ENCODE measurements at regions not wholly inside any gene's neighbourhood (a gene's known extent, or its start where the extent isn't known, plus 50 kb on each side); places are given as distances from the start of the nearest gene placed in this dataset.
"Not testable (repeated sequence)": the region's sequence is repeated elsewhere in the genome, so short reads cannot be mapped to it uniquely, and the experiment has no call there.

DNA sequence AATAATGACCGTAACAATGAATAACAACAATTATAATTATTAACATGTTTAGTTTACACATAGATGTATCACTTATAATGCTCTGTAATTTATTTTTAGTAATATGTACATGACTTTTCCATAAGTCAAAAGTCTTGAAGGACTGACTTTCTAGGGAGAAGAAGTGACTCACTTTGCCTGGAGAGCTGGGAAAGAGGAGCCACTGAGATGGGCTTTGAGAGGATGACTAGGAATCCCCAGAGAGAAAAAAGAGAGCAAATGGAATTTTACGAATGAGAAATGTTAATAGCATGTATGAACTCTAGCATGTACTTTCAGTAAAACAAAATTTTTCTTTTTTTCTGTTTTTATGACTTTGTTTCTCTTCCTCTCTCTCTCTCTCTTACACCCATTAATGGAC lies 67.8 kb upstream of the RALY start:
- ATAC-seq (ENCODE audit: low FRiP score), result no peak
- no peak for DNase-seq (ENCODE audit: low spot score)
- TF ChIP-seq, protein P1, sequence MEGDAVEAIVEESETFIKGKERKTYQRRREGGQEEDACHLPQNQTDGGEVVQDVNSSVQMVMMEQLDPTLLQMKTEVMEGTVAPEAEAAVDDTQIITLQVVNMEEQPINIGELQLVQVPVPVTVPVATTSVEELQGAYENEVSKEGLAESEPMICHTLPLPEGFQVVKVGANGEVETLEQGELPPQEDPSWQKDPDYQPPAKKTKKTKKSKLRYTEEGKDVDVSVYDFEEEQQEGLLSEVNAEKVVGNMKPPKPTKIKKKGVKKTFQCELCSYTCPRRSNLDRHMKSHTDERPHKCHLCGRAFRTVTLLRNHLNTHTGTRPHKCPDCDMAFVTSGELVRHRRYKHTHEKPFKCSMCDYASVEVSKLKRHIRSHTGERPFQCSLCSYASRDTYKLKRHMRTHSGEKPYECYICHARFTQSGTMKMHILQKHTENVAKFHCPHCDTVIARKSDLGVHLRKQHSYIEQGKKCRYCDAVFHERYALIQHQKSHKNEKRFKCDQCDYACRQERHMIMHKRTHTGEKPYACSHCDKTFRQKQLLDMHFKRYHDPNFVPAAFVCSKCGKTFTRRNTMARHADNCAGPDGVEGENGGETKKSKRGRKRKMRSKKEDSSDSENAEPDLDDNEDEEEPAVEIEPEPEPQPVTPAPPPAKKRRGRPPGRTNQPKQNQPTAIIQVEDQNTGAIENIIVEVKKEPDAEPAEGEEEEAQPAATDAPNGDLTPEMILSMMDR (IDR thresholded peaks at IDR 0.05), result no peak

DNA sequence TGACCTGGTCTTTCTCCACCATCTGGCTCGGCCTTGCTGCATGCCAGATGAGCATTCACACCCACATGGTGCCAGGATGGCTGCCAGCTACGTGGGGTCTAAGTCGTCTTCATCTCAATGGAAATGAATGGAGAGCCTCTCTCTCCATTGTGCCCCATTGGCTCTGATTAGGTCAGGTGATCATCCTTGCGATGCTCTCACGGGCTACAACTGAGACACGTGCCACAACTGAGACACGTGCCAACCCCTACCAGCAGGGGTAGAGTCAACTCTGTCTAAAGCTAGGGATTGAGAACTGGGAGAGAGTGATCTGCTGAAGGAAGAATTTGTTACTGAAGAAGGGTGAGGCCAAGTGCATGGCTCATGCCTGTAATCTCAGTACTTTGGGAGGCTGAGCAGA lies 67.3 kb upstream of the RALY start:
- ATAC-seq (ENCODE audit: low FRiP score) (no peak), DNase-seq (ENCODE audit: low spot score) (no peak)
- TF ChIP-seq, protein P1 (IDR thresholded peaks at IDR 0.05), result no peak

DNA sequence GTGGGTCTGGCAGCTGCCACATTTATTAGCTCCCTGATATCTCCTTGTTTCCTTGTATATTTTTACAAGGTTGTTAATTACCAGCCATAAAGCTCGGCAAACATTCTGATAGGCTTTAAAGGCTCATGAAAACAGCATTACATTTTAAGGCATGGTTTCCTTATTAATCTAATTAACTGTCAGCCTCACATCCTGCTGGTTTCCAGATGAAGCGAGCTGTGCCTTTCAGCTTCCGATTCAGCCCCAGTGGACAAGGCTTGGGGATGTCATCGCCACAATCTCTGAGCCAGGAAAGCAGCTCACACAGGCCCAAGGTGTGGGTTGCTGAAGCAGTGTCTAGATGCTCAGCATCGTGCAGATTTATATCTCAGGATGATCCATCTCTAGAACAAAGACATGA lies 66.0 kb upstream of the RALY start:
- DNase-seq (ENCODE audit: low spot score), result no peak
- TF ChIP-seq, protein P1 (IDR thresholded peaks at IDR 0.05), result no peak
- no peak for ATAC-seq (ENCODE audit: low FRiP score)

DNA sequence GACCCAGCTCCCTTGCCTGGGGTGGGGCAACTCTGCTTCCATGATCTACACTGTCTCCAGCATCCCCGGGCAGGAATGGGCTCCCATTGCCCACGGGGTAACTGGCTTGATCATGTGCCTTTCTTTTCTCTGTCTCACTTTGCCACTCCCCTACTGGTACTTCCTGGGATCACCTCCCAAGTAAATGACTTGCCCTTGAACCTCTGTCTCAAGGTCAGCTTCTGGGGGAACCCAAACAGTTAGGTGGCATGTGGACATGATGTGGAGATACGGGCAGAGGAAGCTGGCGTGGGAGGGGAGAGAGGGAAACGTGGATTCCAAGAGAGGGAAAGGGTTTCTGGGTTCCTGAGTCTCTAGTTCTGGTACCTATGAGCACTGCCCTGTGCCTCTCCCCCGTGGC lies 63.8 kb upstream of the RALY start:
- DNase-seq (ENCODE audit: low spot score) (no peak), ATAC-seq (ENCODE audit: low FRiP score) (no peak)
- TF ChIP-seq, protein P1 (IDR thresholded peaks at IDR 0.05), result no peak

DNA sequence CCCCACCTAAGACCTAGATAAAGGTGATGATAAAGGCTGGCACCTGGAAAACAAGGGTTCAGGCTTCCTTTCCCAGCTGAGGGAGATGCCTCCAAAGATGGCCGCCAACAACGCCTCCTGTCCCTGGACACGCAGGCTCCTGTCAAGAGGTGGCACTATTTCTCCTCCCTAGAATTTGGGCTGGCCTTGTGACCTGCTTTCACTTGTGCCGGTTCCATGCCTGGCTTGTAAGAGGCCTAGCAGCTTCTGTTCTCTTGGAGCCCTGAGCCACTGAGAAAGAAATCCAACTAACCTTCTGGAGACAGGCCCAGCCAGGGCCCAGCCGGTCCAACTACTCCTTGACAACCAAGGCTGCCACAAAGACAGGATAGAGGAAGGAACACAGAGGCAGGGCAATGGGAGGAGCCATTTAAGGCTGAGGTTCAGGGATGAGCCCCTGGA lies 60.2 kb upstream of the RALY start:
- DNase-seq (ENCODE audit: low spot score) (no peak), ATAC-seq (ENCODE audit: low FRiP score) (peak; percentile 37)
- TF ChIP-seq, protein P1 (IDR thresholded peaks at IDR 0.05), result no peak

DNA sequence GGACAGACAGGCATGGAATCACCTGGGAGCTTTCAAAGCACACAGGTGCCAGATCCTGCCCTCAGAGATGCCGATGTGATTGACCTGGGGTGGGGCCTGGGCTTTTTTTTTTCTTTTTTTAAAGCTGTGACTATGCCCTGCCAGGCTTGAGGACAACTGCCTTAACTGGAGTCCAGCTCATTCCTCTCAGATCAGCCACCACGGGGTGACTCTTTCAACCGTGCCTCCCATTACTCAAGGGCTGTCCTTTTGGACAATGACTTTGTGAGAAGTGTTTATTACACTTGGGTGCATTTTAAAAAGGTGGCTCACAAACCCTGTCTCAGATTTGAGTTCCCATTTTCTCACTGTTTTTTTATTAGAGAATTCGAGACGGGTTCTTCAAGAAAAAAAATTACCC lies 57.1 kb upstream of the RALY start:
- DNase-seq (ENCODE audit: low spot score) (no peak), ATAC-seq (ENCODE audit: low FRiP score) (no peak)
- TF ChIP-seq, protein P1 (IDR thresholded peaks at IDR 0.05), result no peak

DNA sequence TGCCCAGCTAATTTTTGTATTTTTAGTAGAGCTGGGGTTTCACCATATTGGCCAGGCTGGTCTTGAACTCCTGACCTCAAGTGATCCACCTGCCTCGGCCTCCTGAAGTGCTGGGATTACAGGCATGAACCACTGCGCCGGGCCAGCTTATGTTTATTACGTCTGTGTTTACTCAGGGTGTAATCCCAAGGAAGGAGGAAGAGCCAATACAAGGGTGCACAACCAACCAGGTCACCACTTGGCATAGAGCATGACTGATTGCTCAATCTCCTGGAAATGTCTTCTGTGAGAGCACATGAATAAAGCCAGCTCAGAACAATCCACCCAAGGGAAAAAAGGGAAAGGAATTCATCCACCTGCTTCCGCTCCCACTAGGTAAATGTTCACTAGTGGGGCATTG lies 54.7 kb upstream of the RALY start:
- peak; percentile 27 for ATAC-seq (ENCODE audit: low FRiP score)
- DNase-seq (ENCODE audit: low spot score), result not testable (repeated sequence)

DNA sequence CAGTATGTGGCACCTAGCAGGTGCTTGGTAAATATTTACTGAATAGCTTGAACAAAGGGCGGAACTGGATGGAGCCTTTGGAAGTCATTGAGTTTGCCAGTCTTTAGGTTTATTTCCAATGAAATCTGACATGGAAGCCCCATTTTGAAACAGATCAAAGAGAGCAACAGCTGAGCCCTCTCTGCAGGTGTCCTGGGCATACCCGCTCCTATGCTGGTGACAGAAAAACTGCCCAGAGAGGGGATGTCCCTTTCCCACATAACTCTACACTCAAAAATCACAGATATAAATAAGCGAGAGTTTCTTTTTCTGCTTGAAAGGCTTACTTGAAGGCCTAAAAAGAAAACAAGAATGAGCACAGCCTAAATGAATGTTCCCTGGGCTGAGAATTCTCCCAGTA lies 53.0 kb upstream of the RALY start:
- TF ChIP-seq, protein P1 (IDR thresholded peaks at IDR 0.05), result no peak
- ATAC-seq (ENCODE audit: low FRiP score) (no peak), DNase-seq (ENCODE audit: low spot score) (no peak)
